ENCODE measurements at regions not wholly inside any gene's neighbourhood (a gene's known extent, or its start where the extent isn't known, plus 50 kb on each side); places are given as distances from the start of the nearest gene placed in this dataset.

DNA sequence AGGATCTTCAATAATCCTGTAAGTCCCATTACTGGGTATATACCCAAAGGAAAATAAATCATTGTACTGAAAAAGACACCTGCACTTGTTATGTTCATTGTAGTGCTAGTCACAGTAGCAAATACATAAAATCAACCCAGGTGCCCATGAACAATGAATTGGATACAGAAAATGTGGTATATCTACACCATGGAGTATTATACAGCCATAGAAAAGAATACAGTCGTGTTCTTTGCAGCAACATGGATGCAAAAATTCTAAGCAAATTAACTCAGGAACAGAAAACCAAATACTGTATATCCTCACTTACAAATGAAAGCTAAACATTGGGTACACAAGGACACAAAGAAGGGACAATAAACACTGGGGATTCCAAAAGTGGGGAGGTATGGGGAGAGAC lies 100.8 kb upstream of the BMP2K start:
- no peaks in the 10 kb centered on the region for H4K20me1 ChIP-seq (ENCODE audit: low read length)
- no peaks in the 10 kb centered on the region for H3K9me2 ChIP-seq (replicated peaks; ENCODE audit: low read length)
- TF ChIP-seq EZH2 (IDR thresholded peaks at IDR 0.05; ENCODE audit: low read length, unreplicated experiment) = no peak
- TF ChIP-seq, protein P1, sequence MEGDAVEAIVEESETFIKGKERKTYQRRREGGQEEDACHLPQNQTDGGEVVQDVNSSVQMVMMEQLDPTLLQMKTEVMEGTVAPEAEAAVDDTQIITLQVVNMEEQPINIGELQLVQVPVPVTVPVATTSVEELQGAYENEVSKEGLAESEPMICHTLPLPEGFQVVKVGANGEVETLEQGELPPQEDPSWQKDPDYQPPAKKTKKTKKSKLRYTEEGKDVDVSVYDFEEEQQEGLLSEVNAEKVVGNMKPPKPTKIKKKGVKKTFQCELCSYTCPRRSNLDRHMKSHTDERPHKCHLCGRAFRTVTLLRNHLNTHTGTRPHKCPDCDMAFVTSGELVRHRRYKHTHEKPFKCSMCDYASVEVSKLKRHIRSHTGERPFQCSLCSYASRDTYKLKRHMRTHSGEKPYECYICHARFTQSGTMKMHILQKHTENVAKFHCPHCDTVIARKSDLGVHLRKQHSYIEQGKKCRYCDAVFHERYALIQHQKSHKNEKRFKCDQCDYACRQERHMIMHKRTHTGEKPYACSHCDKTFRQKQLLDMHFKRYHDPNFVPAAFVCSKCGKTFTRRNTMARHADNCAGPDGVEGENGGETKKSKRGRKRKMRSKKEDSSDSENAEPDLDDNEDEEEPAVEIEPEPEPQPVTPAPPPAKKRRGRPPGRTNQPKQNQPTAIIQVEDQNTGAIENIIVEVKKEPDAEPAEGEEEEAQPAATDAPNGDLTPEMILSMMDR (conservative IDR thresholded peaks at IDR 0.05; ENCODE audit: low read depth, low read length) = no peak
- TF ChIP-seq EZH2phosphoT487 (IDR thresholded peaks at IDR 0.05; ENCODE audit: borderline replicate concordance, low read length) = no peak
- H3K27me3 ChIP-seq (ENCODE audit: low read length) = no peaks in the 10 kb centered on the region
- ATAC-seq (no peak), DNase-seq (no peak)
- no peak overlapping the region for H3K4me3 ChIP-seq (ENCODE audit: low read length)
- no peak overlapping the region for H3K27ac ChIP-seq (ENCODE audit: low read length)
- no peaks in the 10 kb centered on the region for H3K36me3 ChIP-seq (ENCODE audit: low read depth, low read length)
- H3K9ac ChIP-seq (ENCODE audit: low read length) = no peak overlapping the region
- POLR2A ChIA-PET (ENCODE audit: unreplicated experiment) = no interaction called here
- no peaks in the 10 kb centered on the region for H3K79me2 ChIP-seq (ENCODE audit: low read length)
- H3K4me1 ChIP-seq (ENCODE audit: insufficient read depth, low read length) = no peaks in the 10 kb centered on the region
- no peaks in the 10 kb centered on the region for H3F3A ChIP-seq (ENCODE audit: low read length, unreplicated experiment)
- intact Hi-C loops (cut with micrococcal nuclease) = no loop called here
- no peak overlapping the region for H3K4me2 ChIP-seq (ENCODE audit: low read length)
- BruUV-seq (replicated peaks) = no TSS peak
- H3K9me3 ChIP-seq (ENCODE audit: low read length) = no peaks in the 10 kb centered on the region
- no peak overlapping the region for H2AFZ ChIP-seq (ENCODE audit: low read length)
- CTCF ChIA-PET = no interaction called here

DNA sequence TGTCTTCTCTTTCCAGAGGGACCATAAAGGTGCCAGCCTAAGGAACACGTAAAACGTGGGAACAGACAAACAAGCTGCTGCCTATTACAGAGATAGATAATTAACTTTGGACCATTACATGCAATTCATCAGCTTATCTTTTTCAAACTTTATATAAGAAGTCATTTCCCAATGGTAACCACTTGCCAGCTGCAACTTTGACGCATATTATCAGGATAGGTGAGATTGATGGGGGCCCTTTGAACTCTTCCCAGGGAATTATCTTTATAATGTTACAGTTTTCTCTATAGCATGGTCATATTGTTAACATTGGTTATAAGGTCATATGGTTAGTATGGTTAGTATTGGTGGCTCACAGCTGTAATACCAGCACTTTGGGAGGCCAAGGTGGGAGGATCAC lies 94.1 kb upstream of the BMP2K start:
- Histone ChIP-seq H3K36me3 (ENCODE audit: low read depth, low read length) (no peaks in the 10 kb centered on the region), H3K79me2 (ENCODE audit: low read length) (no peaks in the 10 kb centered on the region), H3K9me3 (ENCODE audit: low read length) (no peaks in the 10 kb centered on the region), H3K27me3 (ENCODE audit: low read length) (no peaks in the 10 kb centered on the region), H3K27ac (ENCODE audit: low read length) (no peak overlapping the region), H2AFZ (ENCODE audit: low read length) (no peak overlapping the region), H3K4me2 (ENCODE audit: low read length) (no peak overlapping the region), H3K9ac (ENCODE audit: low read length) (no peak overlapping the region), H3F3A (ENCODE audit: low read length, unreplicated experiment) (no peaks in the 10 kb centered on the region), H3K9me2 (replicated peaks; ENCODE audit: low read length) (no peaks in the 10 kb centered on the region), H3K4me1 (ENCODE audit: insufficient read depth, low read length) (no peaks in the 10 kb centered on the region), H4K20me1 (ENCODE audit: low read length) (no peaks in the 10 kb centered on the region), H3K4me3 (ENCODE audit: low read length) (no peak overlapping the region)
- CTCF ChIA-PET = no interaction called here
- DNase-seq = no peak
- no TSS peak for BruUV-seq (replicated peaks)
- TF ChIP-seq EZH2phosphoT487 (IDR thresholded peaks at IDR 0.05; ENCODE audit: borderline replicate concordance, low read length) = no peak
- TF ChIP-seq EZH2 (IDR thresholded peaks at IDR 0.05; ENCODE audit: low read length, unreplicated experiment) = no peak
- TF ChIP-seq, protein P1 (conservative IDR thresholded peaks at IDR 0.05; ENCODE audit: low read depth, low read length) = no peak
- no peak for ATAC-seq
- POLR2A ChIA-PET (ENCODE audit: unreplicated experiment) = no interaction called here
- intact Hi-C loops (cut with micrococcal nuclease) = no loop called here

DNA sequence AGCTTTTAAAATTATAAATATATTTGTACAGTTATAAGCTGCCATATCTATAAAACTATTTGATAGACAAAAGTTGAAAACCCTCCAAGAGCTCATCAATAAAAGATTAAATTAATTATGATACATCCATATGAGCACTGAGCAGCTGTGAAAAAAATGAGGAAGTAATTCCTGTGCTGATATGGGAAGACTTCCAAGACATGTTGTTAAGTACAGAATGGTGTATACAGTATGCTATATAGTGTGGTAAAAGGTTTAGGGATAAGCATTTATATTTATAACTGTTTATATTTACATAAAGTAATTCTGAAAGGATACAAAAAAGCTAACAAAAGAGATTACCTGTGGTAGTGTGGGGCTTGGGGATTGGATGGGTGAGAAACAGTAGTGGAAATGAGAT lies 92.8 kb upstream of the BMP2K start:
- H3K9me2 ChIP-seq (replicated peaks; ENCODE audit: low read length) = no peaks in the 10 kb centered on the region
- H3K79me2 ChIP-seq (ENCODE audit: low read length) = no peaks in the 10 kb centered on the region
- no peaks in the 10 kb centered on the region for H3F3A ChIP-seq (ENCODE audit: low read length, unreplicated experiment)
- no TSS peak for BruUV-seq (replicated peaks)
- no peak overlapping the region for H3K9ac ChIP-seq (ENCODE audit: low read length)
- no peak for DNase-seq
- H3K27me3 ChIP-seq (ENCODE audit: low read length) = no peaks in the 10 kb centered on the region
- intact Hi-C loops (cut with micrococcal nuclease) = no loop called here
- no peak overlapping the region for H2AFZ ChIP-seq (ENCODE audit: low read length)
- CTCF ChIA-PET = no interaction called here
- no peaks in the 10 kb centered on the region for H3K9me3 ChIP-seq (ENCODE audit: low read length)
- TF ChIP-seq EZH2phosphoT487 (IDR thresholded peaks at IDR 0.05; ENCODE audit: borderline replicate concordance, low read length) (no peak), EZH2 (IDR thresholded peaks at IDR 0.05; ENCODE audit: low read length, unreplicated experiment) (no peak)
- TF ChIP-seq, protein P1 (conservative IDR thresholded peaks at IDR 0.05; ENCODE audit: low read depth, low read length) = no peak
- H3K27ac ChIP-seq (ENCODE audit: low read length) = no peak overlapping the region
- no peak overlapping the region for H3K4me2 ChIP-seq (ENCODE audit: low read length)
- H3K4me3 ChIP-seq (ENCODE audit: low read length) = no peak overlapping the region
- no peak for ATAC-seq
- POLR2A ChIA-PET (ENCODE audit: unreplicated experiment) = no interaction called here
- H3K4me1 ChIP-seq (ENCODE audit: insufficient read depth, low read length) = peaks cover 4% of the 10 kb centered on the region
- no peaks in the 10 kb centered on the region for H4K20me1 ChIP-seq (ENCODE audit: low read length)
- H3K36me3 ChIP-seq (ENCODE audit: low read depth, low read length) = no peaks in the 10 kb centered on the region
